NOMO-1 treated with dmso at 0.1 percent for 144 hours (cell line): ENCODE measurements at regions not wholly inside any gene's neighbourhood (a gene's known extent, or its start where the extent isn't known, plus 50 kb on each side); places are given as distances from the start of the nearest gene placed in this dataset.
"Not testable (repeated sequence)": the region's sequence is repeated elsewhere in the genome, so short reads cannot be mapped to it uniquely, and the experiment has no call there.

Source experiments
- DNase-seq: peaks from one replicate; lab custom pipeline; 2025; ENCODE audit not compliant: unreplicated experiment; lab: John Stamatoyannopoulos, UW

GRCh38 chr2:7736646-7737305, 819.6 kb downstream of the RNF144A start:
- DNase-seq = no peak

- no peak for DNase-seq
These were observed 821.4 kb downstream of the RNF144A start for GRCh38 chr2:7738596-7738995.

- DNase-seq = no peak
These were observed 822.9 kb downstream of the RNF144A start for GRCh38 chr2:7740114-7740513.

GRCh38 chr2:7742301-7742700, 825.1 kb downstream of the RNF144A start:
- DNase-seq = no peak

- no peak for DNase-seq
These were observed 827.6 kb downstream of the RNF144A start for GRCh38 chr2:7744827-7745226.

- DNase-seq = no peak
These were observed 828.2 kb downstream of the RNF144A start for GRCh38 chr2:7745369-7745768.

- no peak for DNase-seq
These were observed 831.7 kb downstream of the RNF144A start for GRCh38 chr2:7748717-7749415.

GRCh38 chr2:7749895-7750559, 832.8 kb downstream of the RNF144A start:
- DNase-seq = no peak

GRCh38 chr2:7752291-7752690, 835.1 kb downstream of the RNF144A start:
- DNase-seq = no peak

GRCh38 chr2:7753777-7754176, 836.6 kb downstream of the RNF144A start:
- no peak for DNase-seq

GRCh38 chr2:7755879-7756278, 838.7 kb downstream of the RNF144A start:
- no peak for DNase-seq

GRCh38 chr2:7758073-7758759, 841.0 kb downstream of the RNF144A start:
- no peak for DNase-seq

GRCh38 chr2:7759898-7760297, 842.7 kb downstream of the RNF144A start:
- no peak for DNase-seq

- DNase-seq = not testable (repeated sequence)
These were observed 846.2 kb downstream of the RNF144A start for GRCh38 chr2:7763418-7763817.

- no peak for DNase-seq
These were observed 848.0 kb downstream of the RNF144A start for GRCh38 chr2:7765236-7765635.

- no peak for DNase-seq
These were observed 849.0 kb downstream of the RNF144A start for GRCh38 chr2:7766088-7766722.

- DNase-seq = no peak
These were observed 849.9 kb downstream of the RNF144A start for GRCh38 chr2:7766978-7767565.

- no peak for DNase-seq
These were observed 850.7 kb downstream of the RNF144A start for GRCh38 chr2:7767902-7768301.

- DNase-seq = no peak
These were observed 854.6 kb downstream of the RNF144A start for GRCh38 chr2:7771781-7772180.
